ENCODE measurements at regions not wholly inside any gene's neighbourhood (a gene's known extent, or its start where the extent isn't known, plus 50 kb on each side); places are given as distances from the start of the nearest gene placed in this dataset.

- TF ChIP-seq CTCF (conservative IDR thresholded peaks at IDR 0.05; ENCODE audit: low read depth, low read length), result no peak
- no peak for TF ChIP-seq EZH2 (IDR thresholded peaks at IDR 0.05; ENCODE audit: borderline replicate concordance, low read depth, low read length, poor library complexity, severe bottlenecking)
Measured at GRCh38 chr3:59547874-59548273, 498.0 kb upstream of the CFAP20DC start.
